SU-DHL-6 (cell line): ENCODE measurements at regions not wholly inside any gene's neighbourhood (a gene's known extent, or its start where the extent isn't known, plus 50 kb on each side); places are given as distances from the start of the nearest gene placed in this dataset.

ENCODE experiments used
- CTCF ChIP-seq: fragments of 200-600 bp; sonication (generic); IDR thresholded peaks from one replicate; pipeline ENCODE4 v1.5.1; 2017; ENCODE audit warnings: antibody characterized with exemption, mild to moderate bottlenecking, low read length, moderate library complexity; ENCODE audit not compliant: insufficient read depth, poor library complexity, severe bottlenecking
- EZH2phosphoT487 ChIP-seq: fragments of 200-600 bp; sonication (generic), shearing (Covaris generic); conservative IDR thresholded peaks from 2 replicates; pipeline ENCODE4 v1.6.1; 2018; ENCODE audit warnings: mild to moderate bottlenecking, antibody characterized with exemption, low read length, moderate library complexity, mixed read lengths

DNA sequence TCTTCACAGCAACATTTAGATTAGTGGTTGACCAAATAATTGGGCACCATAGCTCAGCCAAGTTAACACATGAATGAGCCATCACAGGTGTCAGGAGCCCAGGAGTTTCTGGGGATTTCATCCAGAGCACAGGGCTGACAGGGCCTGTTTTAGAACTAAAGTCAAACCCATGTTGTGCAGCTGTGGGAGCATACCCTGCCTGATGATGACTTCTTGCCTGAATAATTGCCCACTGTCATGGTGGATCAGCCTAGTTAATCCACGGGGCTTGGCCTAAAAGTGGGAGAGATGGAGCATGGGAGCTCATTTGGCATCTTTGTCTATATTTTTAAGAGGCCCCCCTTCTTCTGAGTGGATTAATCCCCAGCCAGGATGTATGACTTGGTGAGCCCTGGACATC, 105.6 kb upstream of the GDNF start:
- TF ChIP-seq CTCF = no peak
- TF ChIP-seq EZH2phosphoT487 = no peak
